ENCODE measurements at regions not wholly inside any gene's neighbourhood (a gene's known extent, or its start where the extent isn't known, plus 50 kb on each side); places are given as distances from the start of the nearest gene placed in this dataset.

- no peak for FAIRE-seq
Measured at GRCh38 chr1:214208460-214208859, 72.5 kb upstream of the SMYD2 start.

DNA sequence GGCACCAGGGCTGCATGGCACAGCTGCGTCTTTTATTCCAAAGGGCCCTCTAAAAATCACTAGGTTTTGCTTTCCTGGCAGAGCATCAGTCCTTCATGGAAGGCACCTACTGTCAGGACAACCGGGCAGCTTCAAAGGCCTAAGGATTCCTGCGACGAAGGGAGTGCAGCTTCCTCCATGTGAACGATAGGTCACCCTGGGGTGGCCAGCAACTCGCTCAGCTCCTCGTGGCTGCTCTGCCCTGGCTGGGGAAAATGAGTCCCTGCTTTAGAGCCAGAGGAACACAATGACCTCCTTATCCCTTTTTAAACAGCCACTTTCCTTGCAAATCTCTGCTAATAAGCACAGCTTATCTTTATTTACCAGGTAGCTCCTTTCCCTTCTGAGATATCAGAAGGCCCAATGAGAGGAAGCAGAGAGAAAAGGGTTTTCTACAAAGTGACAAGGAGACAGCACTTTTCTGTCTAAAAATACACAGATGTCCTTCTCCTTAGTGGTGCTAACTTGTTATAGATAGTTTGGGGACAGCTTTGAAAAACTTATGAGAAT lies 71.6 kb upstream of the SMYD2 start:
- no peak for FAIRE-seq

DNA sequence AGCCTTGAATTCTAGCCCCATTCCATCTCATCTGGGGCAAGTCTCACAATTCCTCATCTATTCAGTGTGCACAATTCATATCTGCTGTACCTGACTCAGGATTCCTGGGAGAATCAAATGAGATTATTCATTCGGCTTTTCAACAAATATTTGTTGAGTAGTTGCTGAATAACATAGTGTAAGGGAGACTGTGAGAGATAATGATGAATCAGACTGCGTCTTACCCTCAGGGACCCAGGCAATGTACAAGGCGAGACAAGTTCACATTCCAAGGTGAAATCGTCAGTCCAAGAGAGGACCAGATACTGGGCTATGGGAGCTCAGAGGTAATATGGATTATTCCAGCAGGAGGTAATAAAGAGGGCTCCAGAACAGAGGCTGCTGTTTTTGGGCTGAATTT lies 67.8 kb upstream of the SMYD2 start:
- no peak for FAIRE-seq

DNA sequence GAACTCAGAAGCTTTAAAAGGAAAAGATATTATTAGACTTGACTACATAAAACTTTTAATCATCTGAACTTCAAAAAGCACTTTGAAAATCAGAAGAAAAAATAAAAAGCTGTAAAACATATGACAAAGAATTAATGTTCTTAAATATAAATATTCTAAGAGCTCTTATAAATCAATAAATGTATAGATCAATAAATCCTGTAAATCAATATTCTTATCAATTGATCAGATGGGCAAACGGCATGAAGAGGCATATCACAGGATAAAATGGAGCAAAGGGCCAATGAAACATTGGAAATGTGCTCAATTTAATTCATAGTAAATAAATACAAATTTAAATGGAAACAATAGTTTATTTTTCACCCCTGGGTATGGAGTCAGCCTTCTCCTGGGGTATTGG lies 66.1 kb upstream of the SMYD2 start:
- peak; percentile 64 for FAIRE-seq

GRCh38 chr1:214215583-214215982 lies 65.4 kb upstream of the SMYD2 start:
- FAIRE-seq: no peak

DNA sequence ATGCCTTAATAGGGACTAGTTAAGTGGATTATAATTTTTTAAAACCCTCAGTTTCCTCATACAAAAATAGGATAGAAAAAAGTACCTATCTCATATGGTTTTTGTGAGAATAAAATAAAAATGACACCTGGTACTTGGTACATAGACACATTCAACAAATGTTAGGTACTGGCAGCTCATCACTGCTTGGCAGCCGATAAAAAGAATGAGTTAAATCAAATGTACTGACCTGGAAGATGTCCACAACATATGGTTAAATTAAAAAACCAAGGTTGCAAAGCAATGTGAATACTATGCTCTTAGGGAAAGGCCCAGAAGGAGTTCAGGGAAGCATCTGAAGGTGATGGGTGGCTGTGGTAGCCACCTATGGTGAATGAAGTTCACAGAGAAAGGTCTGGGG lies 64.9 kb upstream of the SMYD2 start:
- no peak for FAIRE-seq

DNA sequence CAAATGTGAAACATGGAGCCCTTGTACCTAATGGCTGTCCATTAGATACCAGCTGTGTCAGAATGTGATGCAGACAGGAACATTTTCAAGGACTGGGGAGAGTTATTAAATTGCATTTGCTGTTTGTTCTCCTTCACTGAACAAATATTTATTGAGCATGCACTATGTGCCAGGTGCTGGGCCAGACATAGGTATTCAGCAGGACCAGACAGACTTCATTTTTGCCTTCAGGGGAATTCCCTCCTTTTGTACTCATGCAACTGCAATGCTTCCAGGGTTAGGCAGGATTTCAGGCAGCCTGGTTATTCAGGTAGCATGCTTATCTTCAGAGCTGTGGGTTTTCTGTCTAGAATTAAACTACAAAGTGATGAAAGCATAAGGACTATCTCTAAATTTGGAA lies 64.2 kb upstream of the SMYD2 start:
- FAIRE-seq: no peak

GRCh38 chr1:214219902-214220301 lies 61.1 kb upstream of the SMYD2 start:
- no peak for FAIRE-seq

GRCh38 chr1:214220891-214221290 lies 60.1 kb upstream of the SMYD2 start:
- no peak for FAIRE-seq

GRCh38 chr1:214224611-214225354 lies 56.2 kb upstream of the SMYD2 start:
- FAIRE-seq: no peak

- FAIRE-seq: no peak
Measured at GRCh38 chr1:214228976-214229375, 52.0 kb upstream of the SMYD2 start.

- no peak for FAIRE-seq
Measured at GRCh38 chr1:214229736-214230135, 51.2 kb upstream of the SMYD2 start.

Data from endometrium (tissue), 2 donors.